ENCODE measurements at regions not wholly inside any gene's neighbourhood (a gene's known extent, or its start where the extent isn't known, plus 50 kb on each side); places are given as distances from the start of the nearest gene placed in this dataset.

DNA sequence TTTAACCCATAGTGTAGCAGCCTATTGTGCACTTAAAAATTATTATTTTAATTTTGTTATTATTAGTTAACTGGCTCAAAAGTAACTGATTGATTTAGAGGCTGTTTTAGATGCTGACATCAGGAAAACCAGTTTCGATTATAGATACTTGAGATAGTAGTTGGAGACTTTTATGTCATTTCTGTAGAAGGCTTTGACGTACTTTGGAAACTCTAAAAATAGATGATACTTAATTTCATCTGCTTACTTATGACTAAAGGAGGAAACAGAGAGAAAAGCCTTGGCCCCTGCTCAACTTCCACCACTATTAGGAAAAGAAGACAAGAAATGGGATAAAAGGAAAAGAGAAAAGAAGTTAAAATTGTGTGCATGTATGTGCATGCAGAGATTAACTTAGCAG, 219.3 kb upstream of the HMGA2 start:
- TF ChIP-seq, protein P1, sequence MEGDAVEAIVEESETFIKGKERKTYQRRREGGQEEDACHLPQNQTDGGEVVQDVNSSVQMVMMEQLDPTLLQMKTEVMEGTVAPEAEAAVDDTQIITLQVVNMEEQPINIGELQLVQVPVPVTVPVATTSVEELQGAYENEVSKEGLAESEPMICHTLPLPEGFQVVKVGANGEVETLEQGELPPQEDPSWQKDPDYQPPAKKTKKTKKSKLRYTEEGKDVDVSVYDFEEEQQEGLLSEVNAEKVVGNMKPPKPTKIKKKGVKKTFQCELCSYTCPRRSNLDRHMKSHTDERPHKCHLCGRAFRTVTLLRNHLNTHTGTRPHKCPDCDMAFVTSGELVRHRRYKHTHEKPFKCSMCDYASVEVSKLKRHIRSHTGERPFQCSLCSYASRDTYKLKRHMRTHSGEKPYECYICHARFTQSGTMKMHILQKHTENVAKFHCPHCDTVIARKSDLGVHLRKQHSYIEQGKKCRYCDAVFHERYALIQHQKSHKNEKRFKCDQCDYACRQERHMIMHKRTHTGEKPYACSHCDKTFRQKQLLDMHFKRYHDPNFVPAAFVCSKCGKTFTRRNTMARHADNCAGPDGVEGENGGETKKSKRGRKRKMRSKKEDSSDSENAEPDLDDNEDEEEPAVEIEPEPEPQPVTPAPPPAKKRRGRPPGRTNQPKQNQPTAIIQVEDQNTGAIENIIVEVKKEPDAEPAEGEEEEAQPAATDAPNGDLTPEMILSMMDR (IDR thresholded peaks at IDR 0.05): no peak
- no peak for TF ChIP-seq POLR2A (IDR thresholded peaks at IDR 0.05)
